Pancreas (tissue), 10 donors: ENCODE measurements at regions not wholly inside any gene's neighbourhood (a gene's known extent, or its start where the extent isn't known, plus 50 kb on each side); places are given as distances from the start of the nearest gene placed in this dataset.
A peak's percentile ranks its signal among the peaks of the same experiment; 100 is the strongest.
"Not testable (repeated sequence)": the region's sequence is repeated elsewhere in the genome, so short reads cannot be mapped to it uniquely, and the experiment has no call there.

Experiments used
- ATAC-seq, 4 donors: fragments of 200-7000 bp; cut with Tn5 transposase; one replicate each; pipeline versions ENCODE4 v1.8.0 to v1.9.1; 2020; ENCODE audit warnings: mild to moderate bottlenecking in 4 of 4, moderate library complexity in 4 of 4
- DNase-seq, 6 donors: peaks; one replicate each; pipeline ENCODE4 v3.0.0-alpha.2; 2020
- FAIRE-seq: peaks from 2 replicates; lab custom pipeline; 2012; peaks lifted over from hg19 to GRCh38; lab: Jason Lieb, UNC
- H3K27ac ChIP-seq, 4 donors: fragments of 200-600 bp; sonication (generic); 1 replicate in 3 of 4; 2 replicates in 1 of 4; pipeline versions ENCODE4 v1.5.0 to v1.8.0; 2020
- H3K27me3 ChIP-seq, 4 donors: fragments of 200-600 bp; one replicate each; pipeline ENCODE4 v1.8.0; 2021
- H3K36me3 ChIP-seq, 3 donors: fragments of 200-600 bp; sonication (generic) in 1 of 3; one replicate each; pipeline versions ENCODE4 v1.5.0 to v1.8.0; 2020 to 2021
- H3K4me1 ChIP-seq, 3 donors: fragments of 200-600 bp; one replicate each; pipeline ENCODE4 v1.8.0; 2021
- H3K4me3 ChIP-seq, 4 donors: fragments of 200-600 bp; sonication (generic) in 2 of 4; one replicate each; pipeline versions ENCODE4 v1.5.0 to v1.8.0; 2020 to 2021
- H3K9me3 ChIP-seq, 4 donors: fragments of 200-600 bp; one replicate each; pipeline ENCODE4 v1.8.0; 2021
- WGBS, 2 donors: extraction: QIAGEN DNeasy Blood & Tissue Kit; methylation state at CpG; one replicate each; pipeline ENCODE4 v1.1.7; 2013; 5-methylcytosine and 5-hydroxymethylcytosine counted together
- intact Hi-C, 3 donors: fragments of 100-400 bp; cut with DNase I; formaldehyde crosslinking; loops; one replicate each; pipeline versions ENCODE4 v1.11.1 to v1.14.2; 2022
- TF ChIP-seq, protein P1 (sequence below), 4 donors: fragments of 200-600 bp; sonication (generic) in 3 of 4; IDR thresholded peaks; one replicate each; pipeline versions ENCODE4 v1.5.0 to v1.8.0; 2021; ENCODE audit warnings: antibody characterized with exemption in 4 of 4
- donor health status: healthy with polysubstance abuse.
- donor health status: DM: no; HTN: no; CAD: no; lungs with moderate emphysema.
- donor health status: DM: no; HTN: no; CAD: no.
- donor health status: control.
- donor health status: control.
- donor health status: Bipolar disorder and iron deficiency.
- donor health status: DM: yes; HTN: yes; CAD: no.
- donor health status: DM: no; HTN: no; CAD: no.
- donor health status: DM: no; HTN: no; CAD: no.
- donor health status: DM: yes; HTN: yes; CAD: no.

GRCh38 chr10:7053195-7053594 lies 357.6 kb downstream of the SFMBT2 start:
- no peak overlapping the region for H3K4me3 ChIP-seq

DNA sequence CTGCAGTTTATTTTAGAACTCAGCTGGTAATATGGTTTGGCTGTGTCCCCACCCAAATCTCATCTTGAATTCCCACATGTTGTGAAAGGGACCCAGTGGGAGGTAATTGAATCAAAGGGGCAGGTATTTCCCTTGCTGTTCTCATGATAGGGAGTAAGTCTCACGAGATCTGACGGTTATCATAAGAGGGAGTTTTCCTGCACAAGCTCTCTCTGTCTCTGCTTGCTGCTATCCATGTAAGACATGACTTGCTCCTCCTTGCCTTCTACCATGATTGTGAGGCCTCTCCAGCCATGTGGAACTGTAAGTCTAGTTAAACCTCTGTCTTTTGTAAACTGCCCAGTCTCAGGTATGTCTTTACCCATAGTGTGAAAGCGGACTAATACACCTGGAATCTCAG lies 360.8 kb downstream of the SFMBT2 start:
- 74 to 75% methylated on average over 3 of the region's 3 CpGs for WGBS, 2 donors
- H3K4me3 ChIP-seq, H3K9me3 ChIP-seq, ATAC-seq, DNase-seq, H3K27ac ChIP-seq, FAIRE-seq, H3K36me3 ChIP-seq, intact Hi-C loops, H3K4me1 ChIP-seq, H3K27me3 ChIP-seq: not testable (repeated sequence)

More at GRCh38 chr10:7053195-7053594, 357.6 kb downstream of the SFMBT2 start:
- no peaks in the 10 kb centered on the region for H3K27me3 ChIP-seq
- intact Hi-C loops = no loop called here
- H3K4me1 ChIP-seq = no peaks in the 10 kb centered on the region
- no peak for ATAC-seq
- H3K27ac ChIP-seq = no peak overlapping the region
- H3K36me3 ChIP-seq = no peaks in the 10 kb centered on the region
- H3K9me3 ChIP-seq = no peaks in the 10 kb centered on the region
- WGBS, 2 donors = 71 to 83% methylated on average over 3 of the region's 3 CpGs
- TF ChIP-seq, protein P1, sequence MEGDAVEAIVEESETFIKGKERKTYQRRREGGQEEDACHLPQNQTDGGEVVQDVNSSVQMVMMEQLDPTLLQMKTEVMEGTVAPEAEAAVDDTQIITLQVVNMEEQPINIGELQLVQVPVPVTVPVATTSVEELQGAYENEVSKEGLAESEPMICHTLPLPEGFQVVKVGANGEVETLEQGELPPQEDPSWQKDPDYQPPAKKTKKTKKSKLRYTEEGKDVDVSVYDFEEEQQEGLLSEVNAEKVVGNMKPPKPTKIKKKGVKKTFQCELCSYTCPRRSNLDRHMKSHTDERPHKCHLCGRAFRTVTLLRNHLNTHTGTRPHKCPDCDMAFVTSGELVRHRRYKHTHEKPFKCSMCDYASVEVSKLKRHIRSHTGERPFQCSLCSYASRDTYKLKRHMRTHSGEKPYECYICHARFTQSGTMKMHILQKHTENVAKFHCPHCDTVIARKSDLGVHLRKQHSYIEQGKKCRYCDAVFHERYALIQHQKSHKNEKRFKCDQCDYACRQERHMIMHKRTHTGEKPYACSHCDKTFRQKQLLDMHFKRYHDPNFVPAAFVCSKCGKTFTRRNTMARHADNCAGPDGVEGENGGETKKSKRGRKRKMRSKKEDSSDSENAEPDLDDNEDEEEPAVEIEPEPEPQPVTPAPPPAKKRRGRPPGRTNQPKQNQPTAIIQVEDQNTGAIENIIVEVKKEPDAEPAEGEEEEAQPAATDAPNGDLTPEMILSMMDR (IDR thresholded peaks at IDR 0.05) = no peak
- no peak for DNase-seq
- FAIRE-seq = no peak

- WGBS, 2 donors = 69 to 76% methylated on average over 6 of the region's 6 CpGs
- no peaks in the 10 kb centered on the region for H3K9me3 ChIP-seq
- no peaks in the 10 kb centered on the region for H3K36me3 ChIP-seq
- ATAC-seq (no peak), FAIRE-seq (no peak), DNase-seq (no peak)
- TF ChIP-seq, protein P1 (IDR thresholded peaks at IDR 0.05) = no peak
- no peaks in the 10 kb centered on the region for H3K27me3 ChIP-seq
- intact Hi-C loops = no loop called here
- no peak overlapping the region for H3K4me3 ChIP-seq
- H3K27ac ChIP-seq = no peak overlapping the region
- no peaks in the 10 kb centered on the region for H3K4me1 ChIP-seq
Observed at GRCh38 chr10:7048061-7048460, 362.8 kb downstream of the SFMBT2 start.

DNA sequence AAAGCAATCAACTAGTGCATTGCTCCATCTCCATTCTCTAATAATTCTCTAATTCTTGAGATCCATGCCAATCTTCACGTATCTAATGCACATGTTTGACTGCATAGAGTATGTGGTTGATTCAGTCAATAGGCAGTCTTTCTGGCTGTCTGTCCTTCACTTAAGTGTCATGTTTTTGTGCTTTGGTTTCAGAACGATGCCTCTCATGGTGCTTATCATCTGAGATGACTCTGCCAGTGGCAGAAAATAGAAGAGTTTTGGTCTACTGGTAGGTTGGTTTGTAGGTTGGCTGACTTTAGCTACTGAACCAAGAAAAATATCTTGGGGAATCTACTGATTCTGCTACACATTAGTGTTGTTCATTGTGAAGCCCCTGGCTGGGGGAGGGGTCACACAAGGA lies 364.2 kb downstream of the SFMBT2 start:
- no peak for ATAC-seq
- H3K9me3 ChIP-seq = no peaks in the 10 kb centered on the region
- H3K4me1 ChIP-seq = no peaks in the 10 kb centered on the region
- no peak for DNase-seq
- no peaks in the 10 kb centered on the region for H3K27me3 ChIP-seq
- no peak overlapping the region for H3K4me3 ChIP-seq
- no peak for FAIRE-seq
- TF ChIP-seq, protein P1 (IDR thresholded peaks at IDR 0.05) = no peak
- no peaks in the 10 kb centered on the region for H3K36me3 ChIP-seq
- 57 to 67% methylated on average over 2 of the region's 2 CpGs for WGBS, 2 donors
- no peak overlapping the region for H3K27ac ChIP-seq
- intact Hi-C loops = no loop called here

- intact Hi-C loops = no loop called here
- TF ChIP-seq, protein P1 (IDR thresholded peaks at IDR 0.05) = no peak
- Histone ChIP-seq H3K27me3 (no peaks in the 10 kb centered on the region), H3K27ac (no peak overlapping the region), H3K36me3 (no peaks in the 10 kb centered on the region), H3K4me3 (no peak overlapping the region), H3K9me3 (no peaks in the 10 kb centered on the region), H3K4me1 (no peaks in the 10 kb centered on the region)
- WGBS, 2 donors = 58 to 69% methylated on average over 4 of the region's 4 CpGs
- ATAC-seq (peak in 3 of 4 donors; percentile 14 to 52 (median 29)), FAIRE-seq (no peak), DNase-seq (no peak)
Observed at GRCh38 chr10:7045891-7046599, 364.8 kb downstream of the SFMBT2 start.
